GM18873 (cell line): ENCODE measurements at regions not wholly inside any gene's neighbourhood (a gene's known extent, or its start where the extent isn't known, plus 50 kb on each side); places are given as distances from the start of the nearest gene placed in this dataset.
"Not testable (repeated sequence)": the region's sequence is repeated elsewhere in the genome, so short reads cannot be mapped to it uniquely, and the experiment has no call there.

Source experiments
- ATAC-seq: cut with Tn5 transposase; IDR thresholded peaks from one replicate; pipeline ENCODE4 v1.9.1; 2021; ENCODE audit warnings: mild to moderate bottlenecking, moderate library complexity, moderate number of reproducible peaks; ENCODE audit not compliant: unreplicated experiment, low FRiP score

- not testable (repeated sequence) for ATAC-seq
Measured at GRCh38 chr5:20942603-20943002, 954.6 kb upstream of the CDH18 start.

- ATAC-seq: not testable (repeated sequence)
Measured at GRCh38 chr5:20940786-20941185, 952.8 kb upstream of the CDH18 start.

GRCh38 chr5:20890936-20891335, 902.9 kb upstream of the CDH18 start:
- not testable (repeated sequence) for ATAC-seq

GRCh38 chr5:20875726-20876125, 887.7 kb upstream of the CDH18 start:
- not testable (repeated sequence) for ATAC-seq

GRCh38 chr5:20865892-20866291, 877.9 kb upstream of the CDH18 start:
- not testable (repeated sequence) for ATAC-seq

- ATAC-seq: no peak
Measured at GRCh38 chr5:20833081-20833627, 845.2 kb upstream of the CDH18 start.

GRCh38 chr5:20832204-20833080, 844.4 kb upstream of the CDH18 start:
- no peak for ATAC-seq

- ATAC-seq: not testable (repeated sequence)
Measured at GRCh38 chr5:20825951-20826350, 838.0 kb upstream of the CDH18 start.

GRCh38 chr5:20797216-20797615, 809.2 kb upstream of the CDH18 start:
- ATAC-seq: not testable (repeated sequence)

GRCh38 chr5:20784755-20785154, 796.8 kb upstream of the CDH18 start:
- not testable (repeated sequence) for ATAC-seq

GRCh38 chr5:20783484-20783883, 795.5 kb upstream of the CDH18 start:
- ATAC-seq: not testable (repeated sequence)

- not testable (repeated sequence) for ATAC-seq
Measured at GRCh38 chr5:20771338-20771737, 783.3 kb upstream of the CDH18 start.

GRCh38 chr5:20765074-20765473, 777.1 kb upstream of the CDH18 start:
- not testable (repeated sequence) for ATAC-seq

GRCh38 chr5:20759459-20759858, 771.5 kb upstream of the CDH18 start:
- not testable (repeated sequence) for ATAC-seq

- ATAC-seq: not testable (repeated sequence)
Measured at GRCh38 chr5:20752179-20752578, 764.2 kb upstream of the CDH18 start.

- ATAC-seq: not testable (repeated sequence)
Measured at GRCh38 chr5:20735715-20736114, 747.7 kb upstream of the CDH18 start.

- ATAC-seq: not testable (repeated sequence)
Measured at GRCh38 chr5:20732223-20732622, 744.2 kb upstream of the CDH18 start.

GRCh38 chr5:20721286-20721685, 733.3 kb upstream of the CDH18 start:
- not testable (repeated sequence) for ATAC-seq

GRCh38 chr5:20711520-20712155, 723.6 kb upstream of the CDH18 start:
- ATAC-seq: not testable (repeated sequence)

GRCh38 chr5:20707634-20708033, 719.6 kb upstream of the CDH18 start:
- not testable (repeated sequence) for ATAC-seq

- ATAC-seq: no peak
Measured at GRCh38 chr5:20694121-20694520, 706.1 kb upstream of the CDH18 start.
